IPS DF 19.7 (cell line): ENCODE measurements at regions not wholly inside any gene's neighbourhood (a gene's known extent, or its start where the extent isn't known, plus 50 kb on each side); places are given as distances from the start of the nearest gene placed in this dataset.

Experiments
- DNase-seq: peaks from one replicate; pipeline ENCODE4 v3.0.0-alpha.2; 2013; ENCODE audit warnings: low read depth, low spot score

DNA sequence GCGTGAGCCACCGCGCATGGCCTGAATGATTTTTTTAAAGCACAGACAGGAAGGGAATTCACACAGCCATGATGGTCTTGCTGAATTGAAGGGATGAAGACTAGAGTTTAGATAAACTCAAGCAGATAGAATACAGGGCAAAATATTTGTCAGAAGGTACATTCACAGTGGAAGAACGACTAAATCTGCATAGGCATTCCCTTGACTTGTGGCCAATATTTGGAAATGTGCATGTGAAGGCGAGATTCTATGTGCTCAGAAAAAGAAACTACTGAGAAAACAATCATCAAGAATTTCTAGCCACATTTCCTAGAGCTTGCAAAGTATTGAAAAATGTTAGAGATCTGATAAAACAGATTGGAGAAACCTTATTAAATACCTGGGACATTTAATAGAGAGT is 1166.2 kb downstream of the DNAJB9 start:
- no peak for DNase-seq

DNA sequence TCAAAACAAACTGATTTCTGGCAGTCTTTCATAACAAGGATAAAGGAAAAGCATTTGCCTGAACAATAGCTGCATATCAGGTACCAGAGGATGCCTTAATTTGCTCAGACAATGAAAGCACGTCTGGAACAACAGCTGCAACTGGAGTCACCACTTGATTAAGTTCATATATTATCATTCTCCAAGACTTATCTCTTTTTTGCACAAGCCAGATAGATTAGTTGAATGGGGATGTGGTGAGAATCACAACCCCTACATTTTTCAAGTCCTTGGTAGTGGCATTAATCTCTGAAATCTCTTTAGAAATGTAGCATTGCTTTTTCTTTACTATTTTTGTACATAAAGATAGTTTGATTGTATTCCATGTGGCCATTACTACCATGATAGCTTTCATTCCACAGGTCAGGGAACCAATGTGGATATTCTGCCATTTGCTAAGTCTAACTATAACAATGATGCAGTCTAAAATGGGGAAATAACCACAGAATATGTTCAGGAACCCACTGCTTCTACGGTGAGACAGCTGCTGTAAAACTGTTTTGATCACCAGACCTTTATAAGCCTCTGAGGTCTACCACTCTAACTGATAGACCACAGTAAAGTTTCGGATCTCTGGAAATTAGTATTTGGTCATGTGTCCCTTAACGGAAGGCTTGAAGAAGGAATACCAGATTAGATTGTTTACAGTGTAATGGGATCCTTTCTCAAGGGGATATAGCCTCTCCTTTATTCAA is 1176.2 kb downstream of the DNAJB9 start:
- DNase-seq: no peak

DNA sequence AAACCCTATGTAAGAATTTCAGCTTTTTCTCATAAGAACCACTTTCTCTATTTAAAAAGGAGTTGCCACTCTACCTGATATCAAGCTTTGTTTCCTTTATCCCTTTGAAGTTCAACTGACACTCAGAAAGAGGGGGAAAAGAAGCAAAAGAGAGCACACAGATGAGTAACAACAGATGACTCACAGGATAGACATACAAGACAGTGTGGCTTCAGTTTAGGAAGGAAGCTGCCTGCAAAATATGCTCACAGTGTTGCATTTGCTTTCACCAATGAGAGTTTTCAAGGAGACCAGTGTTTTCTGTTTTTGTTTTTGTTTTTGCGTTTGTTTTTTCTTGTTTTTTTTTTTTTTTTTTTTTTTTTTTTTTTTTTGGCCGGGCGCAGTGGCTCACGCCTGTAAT is 1181.6 kb downstream of the DNAJB9 start:
- no peak for DNase-seq

DNA sequence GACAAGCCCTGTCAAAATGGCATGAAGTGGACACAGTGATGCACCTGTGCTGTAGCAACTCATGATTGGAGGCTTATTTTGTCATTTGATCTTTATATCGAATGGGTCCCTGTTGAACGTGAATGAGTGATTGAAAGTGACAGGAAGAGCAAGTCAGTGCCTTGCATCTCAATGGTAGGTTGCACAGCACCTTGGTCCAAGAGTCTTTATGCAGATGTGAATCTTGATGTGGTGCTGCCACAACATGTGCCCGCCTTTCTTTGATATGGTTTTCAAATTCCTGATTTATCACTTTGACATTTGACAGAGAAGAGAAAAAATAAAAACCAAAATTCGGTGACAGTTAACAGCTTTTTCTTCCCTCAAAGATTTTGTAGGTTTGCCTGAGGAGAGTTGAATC is 1182.4 kb downstream of the DNAJB9 start:
- DNase-seq: no peak

DNA sequence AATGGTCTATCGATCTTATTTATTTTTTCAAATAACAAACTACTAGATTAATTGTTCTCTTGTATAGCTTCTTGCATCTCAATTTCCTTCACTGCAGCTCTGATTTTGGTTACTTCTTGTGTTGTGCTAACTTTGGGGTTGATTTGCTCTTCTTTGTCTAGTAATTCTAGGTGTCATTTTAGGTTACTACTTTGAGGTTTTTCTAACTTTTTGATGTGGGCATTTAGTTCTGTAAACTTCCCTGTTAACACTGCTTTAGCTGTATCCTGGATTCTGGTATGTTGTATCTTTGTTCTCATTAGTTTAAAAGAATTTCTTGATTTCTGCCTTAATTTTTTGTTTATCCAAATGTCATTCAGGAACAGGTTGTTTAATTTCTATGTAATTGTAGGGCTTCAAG is 1188.0 kb downstream of the DNAJB9 start:
- no peak for DNase-seq

DNA sequence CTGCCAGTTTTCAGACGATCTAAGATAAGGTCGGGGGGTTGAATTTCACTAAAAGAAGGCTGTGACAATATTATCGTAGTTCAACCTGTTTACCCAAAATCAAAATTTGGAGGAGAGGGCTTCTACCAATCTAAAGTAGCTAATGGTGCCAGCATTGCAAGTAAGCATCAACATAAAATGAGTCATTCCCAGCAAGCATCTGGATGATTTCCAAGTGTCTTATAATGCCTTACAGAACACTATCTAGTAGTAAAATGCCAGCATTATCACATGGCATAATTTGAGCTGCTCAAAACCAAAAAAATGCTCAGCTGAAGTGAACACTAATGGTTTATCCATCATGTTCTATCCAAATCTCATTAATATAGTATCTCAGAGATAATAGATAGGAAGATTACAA is 1193.9 kb downstream of the DNAJB9 start:
- no peak for DNase-seq

DNA sequence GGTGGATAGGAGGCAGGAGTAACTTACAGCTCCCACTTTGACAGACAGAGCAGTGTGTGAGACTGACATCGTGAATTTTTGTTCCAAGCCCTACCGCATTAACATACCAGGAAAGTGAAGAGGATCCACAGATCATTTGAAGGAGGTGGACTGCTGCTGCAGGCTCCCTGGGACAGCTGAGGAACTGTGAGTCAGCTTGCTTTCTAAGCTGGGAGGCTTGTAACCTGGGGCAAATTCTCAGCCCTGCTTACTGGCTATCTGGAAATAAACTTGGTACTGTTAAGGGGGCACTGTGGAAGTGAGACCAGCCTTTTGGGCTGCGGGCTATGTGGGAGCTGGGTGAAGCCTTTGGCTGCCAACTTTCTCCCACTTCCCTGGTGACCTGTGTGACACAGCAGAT is 1202.5 kb downstream of the DNAJB9 start:
- DNase-seq: no peak

DNA sequence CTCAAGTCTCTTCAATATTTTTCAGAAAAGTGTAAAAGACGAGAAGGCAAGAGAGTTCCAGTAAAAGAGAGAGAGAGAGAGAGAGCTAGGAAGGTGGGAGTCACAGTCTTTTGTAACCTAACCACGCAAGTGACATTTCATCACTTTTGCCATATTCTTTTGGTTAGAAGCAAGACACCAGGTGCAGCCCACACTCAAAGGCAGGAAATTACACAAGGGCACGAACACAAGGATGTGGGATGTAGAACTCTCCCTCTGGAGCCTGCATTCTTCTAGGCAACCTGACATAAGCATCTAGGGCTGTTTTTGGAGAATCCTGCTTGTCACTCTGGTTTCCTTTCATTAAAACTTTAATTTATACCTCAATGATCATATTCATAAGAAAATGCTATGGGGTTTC is 1213.1 kb downstream of the DNAJB9 start:
- DNase-seq: no peak

DNA sequence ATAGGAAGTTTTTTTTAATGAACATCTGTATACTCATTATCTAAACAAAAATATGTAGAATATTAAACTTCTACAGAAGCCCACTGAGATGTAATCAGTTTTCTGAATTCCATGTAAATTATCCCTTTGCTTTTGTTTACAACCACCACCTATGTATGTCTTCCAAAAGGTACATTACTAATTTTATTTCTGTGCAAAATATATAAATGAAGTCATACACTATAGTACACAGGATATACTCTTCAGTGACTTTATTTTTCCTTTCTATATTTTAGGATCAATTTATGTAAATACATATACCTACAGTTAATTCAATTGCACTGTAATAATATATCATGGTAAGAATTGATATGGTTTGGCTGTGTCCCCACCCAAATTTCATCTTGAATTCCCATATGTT is 1236.9 kb downstream of the DNAJB9 start:
- no peak for DNase-seq

DNA sequence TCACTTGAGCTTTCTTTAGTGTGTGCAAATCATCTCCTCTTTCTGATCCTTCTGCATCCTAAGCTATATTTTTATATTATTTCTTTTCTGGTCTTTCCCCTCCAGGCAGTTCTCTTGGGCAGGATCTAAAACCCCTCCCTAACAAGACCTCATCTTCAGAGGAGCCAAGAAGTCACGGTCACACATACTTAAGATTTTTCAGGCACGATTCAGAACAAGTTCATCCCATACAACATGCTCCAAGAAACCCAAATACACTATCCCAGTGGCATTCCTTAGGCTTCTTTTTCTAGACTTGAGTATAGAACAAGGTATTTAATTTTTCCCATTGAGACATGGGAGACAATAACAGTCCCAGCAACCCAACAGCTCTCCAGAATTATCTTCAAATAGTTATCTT is 1251.5 kb downstream of the DNAJB9 start:
- DNase-seq: no peak

DNA sequence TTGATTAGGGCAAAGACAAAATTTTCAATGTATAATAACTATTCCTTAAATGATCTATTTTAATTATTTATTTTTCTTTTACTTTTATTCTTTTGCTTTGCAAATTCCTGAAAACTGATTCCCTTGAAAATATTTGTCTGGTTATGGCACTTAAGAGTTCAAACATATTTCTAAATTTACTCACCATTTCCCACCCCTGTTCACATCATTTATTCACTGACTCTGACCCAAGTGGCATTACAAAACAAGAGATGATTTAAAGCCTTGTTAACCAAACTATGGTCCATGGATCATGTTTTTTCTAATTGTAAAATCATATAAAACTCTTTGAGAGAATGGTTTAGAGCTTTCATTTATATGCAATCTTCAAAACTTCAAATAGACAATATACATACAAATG is 1256.1 kb upstream of the LRRN3 start:
- DNase-seq: no peak

DNA sequence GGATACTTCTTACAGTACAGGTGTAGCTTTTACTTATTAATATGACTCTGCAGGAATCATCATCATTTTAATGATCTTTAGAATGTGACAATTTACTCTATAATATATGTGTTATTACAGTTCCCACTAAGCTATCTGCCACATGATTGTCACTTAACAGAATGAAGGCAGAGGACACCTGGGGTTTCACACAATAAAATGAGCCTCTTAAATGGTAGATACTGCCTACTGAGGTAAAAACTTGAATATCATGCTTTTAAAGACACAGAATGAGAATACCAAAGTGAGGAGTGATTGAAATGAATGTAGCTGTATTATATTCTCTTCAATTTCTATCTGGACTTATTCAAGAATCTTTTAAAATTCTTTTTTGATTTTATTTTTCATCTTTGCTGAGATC is 1255.3 kb upstream of the LRRN3 start:
- DNase-seq: no peak

DNA sequence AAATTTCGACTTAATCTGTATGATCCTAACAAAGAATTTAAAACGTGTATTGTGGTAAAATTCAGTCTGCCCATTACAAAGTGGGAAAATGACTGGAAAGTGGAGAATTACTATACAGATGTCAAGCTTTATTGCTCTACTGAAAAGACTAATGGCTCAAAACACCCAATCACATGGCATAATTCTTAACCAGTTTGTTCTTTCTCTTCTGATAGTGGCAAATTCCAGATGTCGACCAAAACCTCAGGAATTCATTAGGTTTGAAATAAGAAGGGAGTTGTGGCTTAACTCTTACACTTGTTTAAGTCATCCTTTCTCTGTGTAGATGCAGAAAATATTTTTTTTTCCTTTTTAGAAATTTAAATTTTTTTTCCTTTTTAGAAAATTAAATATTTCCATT is 1254.9 kb upstream of the LRRN3 start:
- no peak for DNase-seq

DNA sequence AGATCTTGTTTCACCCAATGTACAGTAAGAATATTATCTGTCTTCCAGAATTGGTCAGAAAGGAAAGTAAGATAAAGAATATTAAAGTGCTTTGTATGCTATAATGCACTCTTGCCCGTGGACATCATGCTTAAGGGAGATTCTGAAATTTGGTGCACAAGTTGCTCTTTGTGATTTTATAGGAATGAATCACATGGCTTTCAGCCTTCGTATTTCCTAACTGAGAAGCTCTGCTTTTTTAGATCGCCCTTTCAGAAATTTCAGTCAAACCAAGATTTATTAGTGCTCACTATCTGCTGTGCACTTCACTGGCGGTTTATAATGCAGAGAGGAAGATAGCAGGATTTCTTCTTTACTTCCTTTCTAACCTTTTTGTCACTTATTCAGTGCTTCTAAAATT is 1248.5 kb upstream of the LRRN3 start:
- DNase-seq: no peak

DNA sequence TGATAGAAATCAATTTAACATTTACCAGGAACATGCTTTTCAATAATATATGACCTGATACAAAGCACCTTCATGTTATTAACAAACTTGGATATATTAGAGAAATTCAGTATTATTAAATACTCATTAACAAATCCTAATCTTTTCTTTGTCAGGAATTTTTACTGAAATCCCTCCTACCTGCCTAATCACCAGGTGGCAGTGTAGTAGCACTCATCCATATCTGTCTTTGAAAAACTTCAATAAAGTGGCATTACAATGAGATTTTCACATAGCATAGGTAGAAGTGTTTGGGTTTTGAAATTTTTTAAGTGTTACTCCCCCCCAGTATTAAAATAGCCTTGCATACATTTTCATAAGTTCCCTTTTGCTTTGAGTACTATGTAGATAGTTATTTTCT is 1246.6 kb upstream of the LRRN3 start:
- no peak for DNase-seq

DNA sequence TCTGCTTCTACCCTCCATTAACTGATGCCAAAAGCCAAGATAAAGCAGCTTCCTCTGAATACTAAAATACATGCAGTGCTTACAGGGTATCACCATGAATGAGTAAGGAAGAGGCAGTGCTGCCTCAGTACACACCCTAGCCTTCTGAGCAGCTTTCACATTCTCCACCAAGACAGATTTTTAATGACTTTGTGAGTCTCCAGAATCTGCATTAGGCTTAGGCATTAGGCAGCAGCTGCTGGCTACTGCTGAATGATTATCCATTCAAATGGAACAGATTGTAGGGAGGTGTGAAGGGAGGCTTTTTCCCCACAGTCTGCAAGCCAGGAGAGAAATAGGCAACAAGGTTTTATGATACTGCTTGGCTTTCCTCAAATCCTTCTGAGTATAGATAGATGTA is 1226.7 kb upstream of the LRRN3 start:
- DNase-seq: no peak

DNA sequence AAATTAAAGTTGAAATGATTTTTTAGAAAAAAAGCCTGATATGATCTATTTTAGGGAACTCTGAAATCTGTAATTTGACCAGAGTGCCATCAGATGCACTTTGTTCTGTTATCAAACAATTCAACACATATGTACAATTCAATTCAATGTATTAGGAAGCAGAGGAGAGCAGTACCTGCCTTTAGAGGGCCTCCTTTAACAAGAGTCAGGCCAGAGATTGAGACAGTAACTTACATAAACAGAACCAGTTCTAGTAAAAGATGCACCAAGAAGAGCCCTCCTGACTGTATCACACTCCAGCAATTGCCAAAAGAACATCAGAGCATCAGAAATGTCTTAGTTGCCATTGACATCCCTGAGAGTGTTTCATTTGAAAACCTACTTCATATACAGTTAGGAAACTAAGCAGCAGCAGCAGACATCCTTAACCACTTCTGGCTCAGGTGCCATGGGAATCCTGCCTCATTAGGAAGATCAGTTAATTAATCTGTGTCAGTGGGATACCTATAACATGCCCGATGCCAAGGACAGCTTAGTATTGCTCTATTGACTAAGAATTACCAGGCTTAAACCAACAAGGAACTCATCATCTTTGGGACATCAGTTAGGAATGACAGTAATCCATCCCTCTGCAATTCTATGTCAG is 1222.6 kb upstream of the LRRN3 start:
- no peak for DNase-seq

DNA sequence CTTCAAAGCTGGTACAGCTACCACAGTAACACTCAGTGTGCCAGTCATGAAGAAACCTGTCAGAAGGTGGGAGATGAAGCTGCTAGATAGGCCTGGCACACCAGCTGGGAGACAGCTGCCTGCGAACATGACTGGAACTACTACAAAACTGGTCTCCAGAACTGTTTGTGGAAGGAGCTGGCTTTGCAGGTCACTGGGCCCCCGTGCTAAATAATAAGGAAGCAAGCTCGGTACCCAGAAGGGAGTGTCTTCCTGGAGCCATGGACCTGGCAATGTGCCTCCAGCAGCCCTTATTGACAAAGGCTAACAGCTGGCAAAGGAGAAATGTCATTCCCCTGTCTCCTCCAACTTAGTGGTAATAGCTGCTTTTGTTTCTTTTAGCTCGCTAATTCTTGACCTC is 1217.6 kb upstream of the LRRN3 start:
- DNase-seq: no peak

DNA sequence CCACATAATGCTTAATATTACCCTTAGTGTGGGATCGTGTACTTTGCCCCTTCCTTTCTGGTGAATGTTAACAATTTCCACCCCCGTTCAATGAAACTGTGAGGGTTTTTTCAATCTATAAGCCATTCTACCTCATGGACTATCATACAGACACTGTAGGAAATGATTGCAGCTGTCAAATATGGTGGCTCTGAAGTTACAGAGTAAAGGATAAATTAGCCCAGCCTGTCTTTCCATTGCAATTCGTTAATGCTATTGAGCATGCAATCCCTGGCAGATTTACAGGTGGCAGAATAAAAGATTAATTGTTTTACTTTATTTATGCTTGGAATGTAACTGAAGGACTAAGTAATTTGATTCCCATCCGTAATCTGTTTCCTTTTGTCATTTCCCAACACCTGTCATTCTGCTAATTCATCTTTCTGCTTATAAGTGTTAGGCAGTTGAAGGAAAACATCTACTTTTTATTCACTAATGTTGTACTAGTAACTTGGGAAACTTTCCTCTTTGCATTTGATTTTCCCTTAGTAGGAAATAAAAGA is 1211.6 kb upstream of the LRRN3 start:
- DNase-seq: no peak

DNA sequence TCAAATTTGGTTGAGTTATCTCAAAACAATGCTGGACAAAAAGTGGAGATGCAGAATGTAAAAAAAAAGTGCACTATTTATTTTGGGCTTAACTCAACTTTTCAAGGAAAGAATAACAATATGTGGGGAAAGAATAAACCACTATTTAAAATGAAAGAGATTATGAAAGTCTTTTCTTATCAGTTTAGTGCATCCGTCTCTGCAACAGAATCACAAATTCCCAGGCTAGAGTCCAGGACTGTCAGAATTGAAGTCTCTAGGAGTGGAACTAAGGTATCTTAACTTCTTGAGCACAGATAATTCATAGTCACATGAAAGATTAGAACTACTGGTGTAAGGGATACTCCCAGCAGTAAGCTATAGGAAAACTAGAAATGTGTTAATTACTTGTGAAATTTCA is 1200.3 kb upstream of the LRRN3 start:
- no peak for DNase-seq

DNA sequence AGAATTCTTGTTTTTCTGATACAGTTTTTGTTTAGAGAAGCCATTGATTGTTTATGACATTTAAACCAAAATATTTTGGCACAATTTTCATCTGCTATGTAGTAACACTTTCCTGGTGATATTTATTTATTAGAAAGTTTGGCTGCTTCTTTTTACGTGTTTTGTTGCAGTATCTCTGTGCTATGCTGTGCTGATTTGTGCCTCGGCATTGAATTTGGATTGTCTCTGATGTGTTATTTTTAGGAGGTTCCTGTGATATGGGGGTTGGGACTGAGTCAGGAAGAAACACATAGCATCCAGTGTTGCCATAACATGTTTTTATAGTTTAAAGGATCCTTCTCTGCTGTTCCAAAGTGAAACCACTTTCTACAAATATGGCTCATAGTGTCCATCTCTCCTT is 1197.7 kb upstream of the LRRN3 start:
- no peak for DNase-seq

DNA sequence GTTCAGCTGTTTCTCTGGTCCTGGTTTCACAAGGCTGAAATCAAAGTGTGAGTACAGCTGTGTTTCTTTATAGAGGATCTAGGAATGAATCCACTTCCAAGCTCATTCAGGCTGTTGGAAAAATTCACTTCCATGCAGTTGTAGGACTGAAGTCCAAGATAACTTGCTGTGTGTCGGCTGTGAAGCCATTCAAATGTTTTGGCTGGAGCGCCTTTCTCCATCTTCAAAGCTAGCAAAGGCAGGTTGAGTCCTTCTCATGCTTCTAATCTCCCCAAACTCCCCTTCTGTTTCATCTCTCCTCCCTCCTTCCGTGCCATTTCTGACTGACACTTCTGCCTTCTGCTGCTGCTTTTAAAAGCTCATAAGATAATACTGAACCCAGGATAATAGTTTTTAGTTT is 1195.4 kb upstream of the LRRN3 start:
- DNase-seq: no peak

DNA sequence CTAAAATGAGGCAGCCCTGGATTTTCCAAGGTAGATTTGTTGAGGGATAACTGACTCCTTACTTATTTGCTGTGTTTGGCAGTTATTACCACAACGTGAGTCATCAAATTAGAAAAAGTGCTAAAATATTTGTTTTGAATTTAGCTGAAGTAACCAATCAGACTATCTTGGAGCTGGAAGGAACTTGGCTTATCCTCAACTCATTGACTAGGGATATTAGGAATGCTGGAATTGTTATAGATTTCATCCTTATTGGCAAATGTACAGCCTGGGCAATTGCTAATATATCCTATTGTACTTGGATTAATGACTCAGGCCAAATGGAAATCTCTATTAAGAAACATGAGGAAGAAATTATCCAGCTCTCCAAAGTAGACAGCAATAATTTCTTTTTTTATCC is 1189.0 kb upstream of the LRRN3 start:
- DNase-seq: no peak
